ENCODE measurements at regions not wholly inside any gene's neighbourhood (a gene's known extent, or its start where the extent isn't known, plus 50 kb on each side); places are given as distances from the start of the nearest gene placed in this dataset.
"Not testable (repeated sequence)": the region's sequence is repeated elsewhere in the genome, so short reads cannot be mapped to it uniquely, and the experiment has no call there.

GRCh38 chrX:139023531-139023930 is 312.0 kb upstream of the FGF13 start:
- H3K9me3 ChIP-seq (replicated peaks; ENCODE audit: low read length), result no peaks in the 10 kb centered on the region
- no peak overlapping the region for H3K9ac ChIP-seq (ENCODE audit: low read depth, low read length)
- no peaks in the 10 kb centered on the region for H3K4me1 ChIP-seq (ENCODE audit: control insufficient read depth, insufficient read depth, low read length)
- no peaks in the 10 kb centered on the region for H3K27me3 ChIP-seq (ENCODE audit: control insufficient read depth, insufficient read depth, low read length)
- no peak overlapping the region for H3K4me2 ChIP-seq (ENCODE audit: low read length)
- H3K4me3 ChIP-seq (ENCODE audit: low read length), result no peak overlapping the region
- no peaks in the 10 kb centered on the region for H3K36me3 ChIP-seq (ENCODE audit: insufficient read depth, low read length)

GRCh38 chrX:139020801-139021200 is 309.3 kb upstream of the FGF13 start:
- H3K4me2 ChIP-seq (ENCODE audit: low read length), result no peak overlapping the region
- H3K9me3 ChIP-seq (replicated peaks; ENCODE audit: low read length), result no peaks in the 10 kb centered on the region
- no peaks in the 10 kb centered on the region for H3K27me3 ChIP-seq (ENCODE audit: control insufficient read depth, insufficient read depth, low read length)
- no peaks in the 10 kb centered on the region for H3K4me1 ChIP-seq (ENCODE audit: control insufficient read depth, insufficient read depth, low read length)
- H3K36me3 ChIP-seq (ENCODE audit: insufficient read depth, low read length), result no peaks in the 10 kb centered on the region
- H3K9ac ChIP-seq (ENCODE audit: low read depth, low read length), result no peak overlapping the region
- no peak overlapping the region for H3K4me3 ChIP-seq (ENCODE audit: low read length)

GRCh38 chrX:139018436-139018835 is 306.9 kb upstream of the FGF13 start:
- Histone ChIP-seq H3K9me3 (replicated peaks; ENCODE audit: low read length) (no peaks in the 10 kb centered on the region), H3K4me1 (ENCODE audit: control insufficient read depth, insufficient read depth, low read length) (no peaks in the 10 kb centered on the region), H3K9ac (ENCODE audit: low read depth, low read length) (no peak overlapping the region), H3K4me2 (ENCODE audit: low read length) (no peak overlapping the region), H3K27me3 (ENCODE audit: control insufficient read depth, insufficient read depth, low read length) (no peaks in the 10 kb centered on the region), H3K36me3 (ENCODE audit: insufficient read depth, low read length) (no peaks in the 10 kb centered on the region), H3K4me3 (ENCODE audit: low read length) (no peak overlapping the region)

DNA sequence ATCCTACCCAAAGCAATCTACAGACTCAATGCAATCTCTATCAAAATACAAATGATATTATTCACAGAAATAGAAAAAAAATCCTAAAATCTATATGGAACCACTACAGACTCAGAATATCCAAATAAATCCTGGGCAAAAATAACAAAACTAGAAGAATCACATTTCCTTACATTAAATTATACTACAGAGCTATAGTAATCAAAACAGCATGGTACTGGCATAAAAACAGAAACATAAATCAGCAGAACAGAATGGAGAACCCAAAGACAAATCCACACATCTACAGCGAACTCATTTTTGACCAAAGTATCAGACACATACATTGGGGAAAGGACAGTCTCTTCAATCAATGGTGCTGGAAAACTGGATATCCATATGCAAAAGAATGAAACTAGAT is 304.1 kb upstream of the FGF13 start:
- Histone ChIP-seq H3K36me3 (ENCODE audit: insufficient read depth, low read length) (no peaks in the 10 kb centered on the region), H3K4me1 (ENCODE audit: control insufficient read depth, insufficient read depth, low read length) (no peaks in the 10 kb centered on the region), H3K9me3 (replicated peaks; ENCODE audit: low read length) (no peaks in the 10 kb centered on the region), H3K4me2 (ENCODE audit: low read length) (no peak overlapping the region), H3K27me3 (ENCODE audit: control insufficient read depth, insufficient read depth, low read length) (no peaks in the 10 kb centered on the region), H3K9ac (ENCODE audit: low read depth, low read length) (no peak overlapping the region), H3K4me3 (ENCODE audit: low read length) (no peak overlapping the region)

GRCh38 chrX:139008185-139008584 is 296.7 kb upstream of the FGF13 start:
- Histone ChIP-seq H3K4me2 (ENCODE audit: low read length) (no peak overlapping the region), H3K4me1 (ENCODE audit: control insufficient read depth, insufficient read depth, low read length) (no peaks in the 10 kb centered on the region)

DNA sequence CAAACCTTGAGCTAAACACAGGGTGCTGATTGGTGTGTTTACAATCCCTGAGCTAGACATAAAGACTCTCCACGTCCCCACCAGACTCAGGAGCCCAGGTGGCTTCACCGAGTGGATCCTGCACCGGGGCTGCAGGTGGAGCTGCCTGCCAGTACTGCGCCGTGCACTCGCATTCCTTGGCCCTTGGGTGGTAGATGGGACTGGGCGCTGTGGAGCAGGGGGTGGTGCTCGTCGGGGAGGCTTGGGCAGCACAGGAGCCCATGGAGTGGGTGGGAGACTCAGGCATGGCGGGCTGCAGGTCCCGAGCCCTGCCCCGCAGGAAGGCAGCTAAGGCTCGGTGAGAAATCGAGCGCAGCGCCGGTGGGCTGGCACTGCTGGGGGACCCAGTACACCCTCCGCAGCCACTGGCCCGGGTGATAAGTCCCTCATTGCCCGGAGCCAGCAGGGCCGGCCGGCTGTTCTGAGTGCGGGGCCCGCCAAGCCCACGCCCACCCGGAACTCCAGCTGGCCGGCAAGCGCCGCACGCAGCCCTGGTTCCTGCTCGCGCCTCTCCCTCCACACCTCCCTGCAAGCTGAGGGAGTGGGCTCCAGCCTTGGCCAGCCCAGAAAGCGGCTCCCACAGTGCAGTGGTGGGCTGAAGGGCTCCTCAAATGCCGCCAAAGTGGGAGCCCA is 292.5 kb upstream of the FGF13 start:
- not testable (repeated sequence) for H3K4me1 ChIP-seq (ENCODE audit: control insufficient read depth, insufficient read depth, low read length); H3K9me3 ChIP-seq (replicated peaks; ENCODE audit: low read length); H3K4me3 ChIP-seq (ENCODE audit: low read length); H3K9ac ChIP-seq (ENCODE audit: low read depth, low read length); H3K36me3 ChIP-seq (ENCODE audit: insufficient read depth, low read length); H3K27me3 ChIP-seq (ENCODE audit: control insufficient read depth, insufficient read depth, low read length); H3K4me2 ChIP-seq (ENCODE audit: low read length)

More at GRCh38 chrX:139008185-139008584, 296.7 kb upstream of the FGF13 start:
- no peak overlapping the region for H3K4me3 ChIP-seq (ENCODE audit: low read length)
- H3K9me3 ChIP-seq (replicated peaks; ENCODE audit: low read length), result no peaks in the 10 kb centered on the region
- no peak overlapping the region for H3K9ac ChIP-seq (ENCODE audit: low read depth, low read length)
- H3K27me3 ChIP-seq (ENCODE audit: control insufficient read depth, insufficient read depth, low read length), result no peaks in the 10 kb centered on the region
- no peaks in the 10 kb centered on the region for H3K36me3 ChIP-seq (ENCODE audit: insufficient read depth, low read length)

- Histone ChIP-seq H3K36me3 (ENCODE audit: insufficient read depth, low read length) (no peaks in the 10 kb centered on the region), H3K9ac (ENCODE audit: low read depth, low read length) (no peak overlapping the region), H3K27me3 (ENCODE audit: control insufficient read depth, insufficient read depth, low read length) (no peaks in the 10 kb centered on the region), H3K4me1 (ENCODE audit: control insufficient read depth, insufficient read depth, low read length) (no peaks in the 10 kb centered on the region), H3K4me2 (ENCODE audit: low read length) (no peak overlapping the region), H3K9me3 (replicated peaks; ENCODE audit: low read length) (no peaks in the 10 kb centered on the region), H3K4me3 (ENCODE audit: low read length) (no peak overlapping the region)
These were observed 290.8 kb upstream of the FGF13 start for GRCh38 chrX:139002319-139002718.

GRCh38 chrX:138996268-138996667 is 284.8 kb upstream of the FGF13 start:
- Histone ChIP-seq H3K27me3 (ENCODE audit: control insufficient read depth, insufficient read depth, low read length) (no peaks in the 10 kb centered on the region), H3K4me1 (ENCODE audit: control insufficient read depth, insufficient read depth, low read length) (no peaks in the 10 kb centered on the region), H3K4me2 (ENCODE audit: low read length) (no peak overlapping the region), H3K9me3 (replicated peaks; ENCODE audit: low read length) (no peaks in the 10 kb centered on the region), H3K9ac (ENCODE audit: low read depth, low read length) (no peak overlapping the region), H3K4me3 (ENCODE audit: low read length) (no peak overlapping the region), H3K36me3 (ENCODE audit: insufficient read depth, low read length) (no peaks in the 10 kb centered on the region)

DNA sequence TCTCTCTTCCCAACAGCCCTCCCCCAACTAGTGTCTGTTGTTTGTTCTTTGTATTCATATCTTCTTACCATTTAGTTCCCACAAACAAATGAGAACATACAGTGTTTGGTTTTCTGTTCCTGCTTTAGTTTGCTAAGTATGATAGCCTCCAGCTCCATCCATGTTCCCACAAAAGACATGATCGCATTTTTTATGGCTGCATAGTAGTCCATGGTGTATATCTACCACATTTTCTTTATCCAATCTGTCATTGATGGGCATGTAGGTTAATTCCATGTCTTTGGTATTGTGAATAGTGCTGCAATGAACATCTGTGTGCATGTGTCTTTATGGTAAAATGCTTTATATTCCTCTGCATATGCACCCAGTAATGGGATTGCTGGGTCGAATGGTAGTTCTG is 283.9 kb upstream of the FGF13 start:
- no peaks in the 10 kb centered on the region for H3K36me3 ChIP-seq (ENCODE audit: insufficient read depth, low read length)
- H3K4me1 ChIP-seq (ENCODE audit: control insufficient read depth, insufficient read depth, low read length), result no peaks in the 10 kb centered on the region
- H3K4me2 ChIP-seq (ENCODE audit: low read length), result no peak overlapping the region
- H3K27me3 ChIP-seq (ENCODE audit: control insufficient read depth, insufficient read depth, low read length), result no peaks in the 10 kb centered on the region
- H3K4me3 ChIP-seq (ENCODE audit: low read length), result no peak overlapping the region
- no peaks in the 10 kb centered on the region for H3K9me3 ChIP-seq (replicated peaks; ENCODE audit: low read length)
- H3K9ac ChIP-seq (ENCODE audit: low read depth, low read length), result no peak overlapping the region

DNA sequence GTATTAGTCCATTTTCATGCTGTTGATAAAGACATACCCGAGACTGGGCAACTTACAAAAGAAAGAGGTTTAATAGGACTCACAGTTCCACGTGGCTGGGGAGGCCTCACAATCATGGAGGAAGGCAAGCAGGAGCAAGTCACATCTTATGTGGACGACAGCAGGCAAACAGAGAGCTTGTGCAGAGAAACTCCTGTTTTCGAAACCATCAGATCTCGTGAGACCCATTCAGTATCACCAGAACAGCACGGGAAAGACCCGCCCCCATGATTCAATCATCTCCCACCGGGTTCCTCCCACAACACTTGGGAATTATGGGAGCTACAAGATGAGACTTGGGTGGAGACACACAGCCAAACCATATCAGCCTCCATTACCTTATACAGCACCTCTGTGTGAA is 278.9 kb upstream of the FGF13 start:
- not testable (repeated sequence) for H3K4me3 ChIP-seq (ENCODE audit: low read length); H3K4me2 ChIP-seq (ENCODE audit: low read length); H3K36me3 ChIP-seq (ENCODE audit: insufficient read depth, low read length); H3K9me3 ChIP-seq (replicated peaks; ENCODE audit: low read length); H3K27me3 ChIP-seq (ENCODE audit: control insufficient read depth, insufficient read depth, low read length); H3K9ac ChIP-seq (ENCODE audit: low read depth, low read length); H3K4me1 ChIP-seq (ENCODE audit: control insufficient read depth, insufficient read depth, low read length)

GRCh38 chrX:138986866-138987265 is 275.3 kb upstream of the FGF13 start:
- no peaks in the 10 kb centered on the region for H3K4me1 ChIP-seq (ENCODE audit: control insufficient read depth, insufficient read depth, low read length)
- no peaks in the 10 kb centered on the region for H3K27me3 ChIP-seq (ENCODE audit: control insufficient read depth, insufficient read depth, low read length)
- no peak overlapping the region for H3K9ac ChIP-seq (ENCODE audit: low read depth, low read length)
- no peaks in the 10 kb centered on the region for H3K9me3 ChIP-seq (replicated peaks; ENCODE audit: low read length)
- no peak overlapping the region for H3K4me2 ChIP-seq (ENCODE audit: low read length)
- no peak overlapping the region for H3K4me3 ChIP-seq (ENCODE audit: low read length)
- no peaks in the 10 kb centered on the region for H3K36me3 ChIP-seq (ENCODE audit: insufficient read depth, low read length)

DNA sequence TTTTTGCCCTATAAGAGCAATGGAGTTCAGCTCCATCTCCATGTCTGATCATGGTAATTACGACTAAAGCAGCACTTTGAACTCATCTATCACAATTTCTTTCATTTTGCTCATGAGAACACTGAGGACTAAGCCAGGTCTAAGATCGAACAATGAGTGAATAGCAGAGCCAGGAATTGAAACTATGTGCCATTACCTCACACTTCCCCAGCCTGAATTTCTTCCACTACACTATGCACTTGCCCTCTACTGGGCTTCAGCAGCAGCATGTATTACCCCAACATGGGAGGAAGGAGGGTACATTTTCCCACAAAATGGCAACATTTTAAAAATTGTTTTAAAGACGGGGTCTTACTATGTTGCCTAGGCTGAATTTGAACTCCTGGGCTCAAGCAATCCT is 274.7 kb upstream of the FGF13 start:
- Histone ChIP-seq H3K4me2 (ENCODE audit: low read length) (no peak overlapping the region), H3K4me1 (ENCODE audit: control insufficient read depth, insufficient read depth, low read length) (no peaks in the 10 kb centered on the region), H3K4me3 (ENCODE audit: low read length) (no peak overlapping the region), H3K36me3 (ENCODE audit: insufficient read depth, low read length) (no peaks in the 10 kb centered on the region), H3K27me3 (ENCODE audit: control insufficient read depth, insufficient read depth, low read length) (no peaks in the 10 kb centered on the region), H3K9ac (ENCODE audit: low read depth, low read length) (no peak overlapping the region), H3K9me3 (replicated peaks; ENCODE audit: low read length) (no peaks in the 10 kb centered on the region)
